SK-N-SH (cell line): ENCODE measurements at regions not wholly inside any gene's neighbourhood (a gene's known extent, or its start where the extent isn't known, plus 50 kb on each side); places are given as distances from the start of the nearest gene placed in this dataset.

Experiments
- CTCF ChIA-PET: fragments of 300-600, 350-600 bp; formaldehyde crosslinking; extraction: SDS; loops from one replicate; lab custom pipeline; 2021; lab: Yijun Ruan, JAX
- POLR2A ChIA-PET: fragments of 350-600 bp; sonication (Branson Sonifier 250); formaldehyde crosslinking; extraction: SDS; loops from one replicate; lab custom pipeline; 2020; ENCODE audit warnings: antibody characterized with exemption, inconsistent platforms; lab: Yijun Ruan, JAX
- DNase-seq: peaks from one replicate; pipeline ENCODE4 v3.0.0; 2012
- H2AFZ ChIP-seq: fragments of 200-600 bp; sonication (generic); 2 replicates; pipeline ENCODE4 v1.8.1; 2016; ENCODE audit warnings: antibody characterized with exemption, mild to moderate bottlenecking, low read depth
- H3F3A ChIP-seq: fragments of 200-600 bp; sonication (generic); replicated peaks from 2 replicates; pipeline ENCODE3; 2016; ENCODE audit warnings: antibody characterized with exemption, mild to moderate bottlenecking; ENCODE audit not compliant: insufficient read depth
- H3K27ac ChIP-seq, 2 experiments: fragments of 200-500 bp in 1 of 2; fragments of 200-600 bp in 1 of 2; sonication (Bioruptor generic) in 1 of 2; sonication (generic), shearing (Covaris generic) in 1 of 2; 2 replicates each; pipeline versions ENCODE4 v1.5.1 to v1.6.1; 2014 to 2016; ENCODE audit warnings: low read depth in 2 of 2, inconsistent platforms in 1 of 2, low read length in 1 of 2, mild to moderate bottlenecking in 1 of 2, mixed read lengths in 1 of 2
- H3K27me3 ChIP-seq: fragments of 200-600 bp; sonication (generic), shearing (Covaris generic); 2 replicates; pipeline ENCODE4 v1.6.1; 2016; ENCODE audit warnings: mixed run types; ENCODE audit not compliant: insufficient read depth
- H3K36me3 ChIP-seq, 2 experiments: fragments of 200-500 bp in 1 of 2; fragments of 200-600 bp in 1 of 2; sonication (Bioruptor generic) in 1 of 2; sonication (generic) in 1 of 2; replicated peaks in 1 of 2; 2 replicates each; pipeline versions ENCODE3 to v1.5.1; 2014 to 2016; ENCODE audit warnings: low read length in 1 of 2, mild to moderate bottlenecking in 1 of 2; ENCODE audit not compliant: insufficient read depth in 2 of 2, control insufficient read depth in 1 of 2
- H3K4me1 ChIP-seq, 2 experiments: fragments of 200-500 bp in 1 of 2; fragments of 200-600 bp in 1 of 2; sonication (Bioruptor generic) in 1 of 2; sonication (generic), shearing (Covaris generic) in 1 of 2; 2 replicates each; pipeline versions ENCODE4 v1.5.1 to v1.6.1; 2014 to 2016; ENCODE audit warnings: low read depth in 1 of 2, low read length in 1 of 2, mixed run types in 1 of 2; ENCODE audit not compliant: insufficient read depth in 2 of 2, control insufficient read depth in 1 of 2
- H3K4me2 ChIP-seq: fragments of 200-600 bp; sonication (generic), shearing (Covaris generic); 2 replicates; pipeline ENCODE4 v1.6.1; 2017; ENCODE audit warnings: mixed run types
- H3K4me3 ChIP-seq, 2 experiments: fragments of 200-500 bp in 1 of 2; fragments of 200-600 bp in 1 of 2; sonication (Bioruptor generic) in 1 of 2; sonication (generic), shearing (Covaris generic) in 1 of 2; 2 replicates each; pipeline versions ENCODE4 v1.5.1 to v1.8.1; 2014 to 2016; ENCODE audit warnings: low read depth in 2 of 2, inconsistent platforms in 1 of 2, low read length in 1 of 2, mild to moderate bottlenecking in 1 of 2, mixed read lengths in 1 of 2, moderate library complexity in 1 of 2
- H3K79me2 ChIP-seq: fragments of 200-600 bp; sonication (generic); 2 replicates; pipeline ENCODE4 v1.8.1; 2017; ENCODE audit warnings: mild to moderate bottlenecking; ENCODE audit not compliant: insufficient read depth
- H3K9ac ChIP-seq: fragments of 200-600 bp; sonication (generic); 2 replicates; pipeline ENCODE4 v1.6.1; 2017; ENCODE audit warnings: mixed run types
- H3K9me2 ChIP-seq: fragments of 200-600 bp; sonication (generic); 2 replicates; pipeline ENCODE4 v1.6.1; 2017; ENCODE audit warnings: mixed run types
- H3K9me3 ChIP-seq: fragments of 200-600 bp; sonication (generic); 2 replicates; pipeline ENCODE4 v1.6.1; 2017; ENCODE audit warnings: mixed run types, mild to moderate bottlenecking, moderate library complexity
- H4K20me1 ChIP-seq: fragments of 200-600 bp; sonication (generic); 2 replicates; pipeline ENCODE4 v1.6.1; 2017; ENCODE audit warnings: mild to moderate bottlenecking, mixed run types; ENCODE audit not compliant: insufficient read depth
- CHD2 ChIP-seq: fragments of 150-350 bp; IDR thresholded peaks from 2 replicates; pipeline ENCODE4 v1.6.1; 2018; ENCODE audit warnings: low read length; ENCODE audit not compliant: partially characterized antibody
- CTCF ChIP-seq: fragments of 200-600 bp; sonication (generic); IDR thresholded peaks from 2 replicates; pipeline ENCODE4 v1.6.1; 2017; ENCODE audit warnings: antibody characterized with exemption, mild to moderate bottlenecking, moderate library complexity
- ELF1 ChIP-seq: IDR thresholded peaks from 2 replicates; pipeline ENCODE4 v1.4.0; 2012
- EP300 ChIP-seq, 2 experiments: IDR thresholded peaks; 2 replicates each; pipeline versions ENCODE4 v1.4.0 to v1.6.1; 2012; ENCODE audit warnings: borderline replicate concordance in 1 of 2, low read depth in 1 of 2, low read length in 1 of 2
- EZH2phosphoT487 ChIP-seq: fragments of 200-600 bp; sonication (generic); IDR thresholded peaks from 2 replicates; pipeline ENCODE4 v1.6.1; 2017; ENCODE audit warnings: low read depth, mixed run types, mild to moderate bottlenecking, antibody characterized with exemption, moderate library complexity, borderline replicate concordance
- FOSL2 ChIP-seq: IDR thresholded peaks from 2 replicates; pipeline ENCODE4 v1.4.0; 2012; ENCODE audit warnings: low read depth, mild to moderate bottlenecking, moderate library complexity, borderline replicate concordance
- FOXM1 ChIP-seq: IDR thresholded peaks from 2 replicates; pipeline ENCODE4 v1.4.0; 2012; ENCODE audit warnings: low read depth, mild to moderate bottlenecking
- GABPA ChIP-seq: IDR thresholded peaks from 2 replicates; pipeline ENCODE4 v1.4.0; 2012; ENCODE audit warnings: low read depth, mild to moderate bottlenecking
- GATA2 ChIP-seq: sonication (generic); formaldehyde crosslinking; IDR thresholded peaks from 2 replicates; pipeline ENCODE4 v1.5.0; 2020; ENCODE audit warnings: mild to moderate bottlenecking, missing genetic modification reagents
- JUND ChIP-seq: IDR thresholded peaks from 2 replicates; pipeline ENCODE4 v1.4.0; 2012
- MAX ChIP-seq: IDR thresholded peaks from 2 replicates; pipeline ENCODE4 v1.4.0; 2012; ENCODE audit warnings: low read depth
- MEF2A ChIP-seq: IDR thresholded peaks from 2 replicates; pipeline ENCODE4 v1.4.0; 2012; ENCODE audit warnings: low read depth, borderline replicate concordance
- MXI1 ChIP-seq: IDR thresholded peaks from 2 replicates; pipeline ENCODE4 v1.6.1; 2012; ENCODE audit warnings: mild to moderate bottlenecking, low read depth, low read length, improper control_type of control experiment
- NRF1 ChIP-seq: IDR thresholded peaks from 2 replicates; pipeline ENCODE4 v1.6.1; 2012; ENCODE audit warnings: low read depth, mild to moderate bottlenecking, low read length
- PBX3 ChIP-seq: IDR thresholded peaks from 2 replicates; pipeline ENCODE4; 2012
- POLR2AphosphoS5 ChIP-seq: IDR thresholded peaks from 2 replicates; pipeline ENCODE4 v1.6.1; 2012; ENCODE audit warnings: low read depth, low read length
- RAD21 ChIP-seq: IDR thresholded peaks from 2 replicates; pipeline ENCODE4 v1.6.1; 2012; ENCODE audit warnings: mild to moderate bottlenecking, low read length
- RCOR1 ChIP-seq: fragments of 150-350 bp; IDR thresholded peaks from 2 replicates; pipeline ENCODE4 v1.6.1; 2017; ENCODE audit warnings: antibody characterized with exemption, low read length
- RXRA ChIP-seq: IDR thresholded peaks from 2 replicates; pipeline ENCODE4 v1.4.0; 2012; ENCODE audit warnings: low read depth, mild to moderate bottlenecking, borderline replicate concordance
- SIN3A ChIP-seq: IDR thresholded peaks from 2 replicates; pipeline ENCODE4 v1.6.1; 2012; ENCODE audit warnings: low read depth, mild to moderate bottlenecking, low read length, moderate library complexity, borderline replicate concordance
- SMC3 ChIP-seq: IDR thresholded peaks from 2 replicates; pipeline ENCODE4 v1.6.1; 2012; ENCODE audit warnings: low read depth, low read length, improper control_type of control experiment
- TCF12 ChIP-seq: IDR thresholded peaks from 2 replicates; pipeline ENCODE4 v1.4.0; 2012
- TEAD4 ChIP-seq: IDR thresholded peaks from 2 replicates; pipeline ENCODE4 v1.4.0; 2012; ENCODE audit warnings: mild to moderate bottlenecking, borderline replicate concordance; ENCODE audit not compliant: insufficient read depth
- USF1 ChIP-seq: IDR thresholded peaks from 2 replicates; pipeline ENCODE4 v1.4.0; 2012; ENCODE audit warnings: low read depth, borderline replicate concordance
- USF2 ChIP-seq: fragments of 150-350 bp; IDR thresholded peaks from 2 replicates; pipeline ENCODE4 v1.6.1; 2017; ENCODE audit warnings: antibody characterized with exemption, low read length, low read depth, borderline replicate concordance
- ZBTB33 ChIP-seq: IDR thresholded peaks from 2 replicates; pipeline ENCODE4 v1.4.0; 2012; ENCODE audit warnings: low read depth, borderline replicate concordance
- WGBS: methylation state at CpG from one replicate; pipeline ENCODE4 v1.1.6; 2017; ENCODE audit warnings: low lambda C conversion rate; 5-methylcytosine and 5-hydroxymethylcytosine counted together

- no peaks in the 10 kb centered on the region for H3K36me3 ChIP-seq
- no peaks in the 10 kb centered on the region for H4K20me1 ChIP-seq
- peaks cover 12 to 25% of the 10 kb centered on the region in 2 experiments; a peak in 3 of 4 replicates for H3K4me1 ChIP-seq
- H3K79me2 ChIP-seq, result no peaks in the 10 kb centered on the region
- H3K9ac ChIP-seq, result no peak overlapping the region
- no peaks in the 10 kb centered on the region for H3K27me3 ChIP-seq
- peaks cover 29% of the 10 kb centered on the region for H3F3A ChIP-seq
- H3K4me2 ChIP-seq, result no peak overlapping the region
- 53% methylated on average over 3 of the region's 3 CpGs for WGBS
- H3K9me2 ChIP-seq, result no peaks in the 10 kb centered on the region
- H3K4me3 ChIP-seq, result no peak overlapping the region
- CTCF ChIA-PET, result interaction anchor here (0.9 to 1.4 kb wide), 2 partner anchors 10 kb away, joined by 4 read pairs; no protein-coding TSS in a partner anchor
- DNase-seq, result peak; percentile 61
- peak overlapping the region in 1 of 2 experiments; percentile 81; a peak in 2 of 4 replicates for H3K27ac ChIP-seq
- H3K9me3 ChIP-seq, result peaks cover 7% of the 10 kb centered on the region; the same call in 1 of the 2 replicates
- H2AFZ ChIP-seq, result no peak overlapping the region
- POLR2A ChIA-PET, result no interaction called here
- TF ChIP-seq ELF1, result no peak
- no peak for TF ChIP-seq USF1
- no peak for TF ChIP-seq USF2
- no peak for TF ChIP-seq SIN3A
- no peak for TF ChIP-seq RXRA
- TF ChIP-seq SMC3, result no peak
- TF ChIP-seq PBX3, result peak; percentile 88
- TF ChIP-seq ZBTB33, result no peak
- peak; percentile 57; the same call in 1 of the 2 replicates for TF ChIP-seq POLR2AphosphoS5
- TF ChIP-seq MEF2A, result no peak
- TF ChIP-seq MAX, result peak; percentile 66; the same call in 1 of the 2 replicates
- TF ChIP-seq CTCF, result no peak
- peak; percentile 67 for TF ChIP-seq JUND
- peak; percentile 59 for TF ChIP-seq RCOR1
- no peak for TF ChIP-seq GABPA
- TF ChIP-seq RAD21, result no peak
- no peak for TF ChIP-seq NRF1
- peak in 1 of 2 experiments; percentile 73; a peak in 1 of 4 replicates for TF ChIP-seq EP300 (IDR thresholded peaks at IDR 0.05; ENCODE audit: borderline replicate concordance in 1 of 2, low read depth in 1 of 2, low read length in 1 of 2)
- TF ChIP-seq FOSL2, result peak; percentile 32; the same call in 1 of the 2 replicates
- TF ChIP-seq GATA2, result peak; percentile 82
- 0 out of 2 replicates have a peak, but pooled peaks have one; percentile 38 for TF ChIP-seq FOXM1
- TF ChIP-seq CHD2, result peak; percentile 12
- TF ChIP-seq TCF12, result peak; percentile 88
- TF ChIP-seq MXI1, result peak; percentile 15; the same call in 1 of the 2 replicates
- TF ChIP-seq EZH2phosphoT487, result no peak
- TF ChIP-seq TEAD4, result peak; percentile 65; the same call in 1 of the 2 replicates
These were observed 112.8 kb upstream of the CDC42EP3 start for GRCh38 chr2:37784071-37784758.
